HL-60 (cell line): ENCODE measurements at regions not wholly inside any gene's neighbourhood (a gene's known extent, or its start where the extent isn't known, plus 50 kb on each side); places are given as distances from the start of the nearest gene placed in this dataset.

Experiments
- POLR2AphosphoS5 ChIP-seq: IDR thresholded peaks from 2 replicates; pipeline ENCODE4 v1.6.1; 2012; ENCODE audit warnings: low read depth
- TF ChIP-seq, protein P1 (sequence below): IDR thresholded peaks from 2 replicates; pipeline ENCODE4 v1.6.1; 2012; ENCODE audit warnings: low read depth; ENCODE audit not compliant: insufficient replicate concordance

DNA sequence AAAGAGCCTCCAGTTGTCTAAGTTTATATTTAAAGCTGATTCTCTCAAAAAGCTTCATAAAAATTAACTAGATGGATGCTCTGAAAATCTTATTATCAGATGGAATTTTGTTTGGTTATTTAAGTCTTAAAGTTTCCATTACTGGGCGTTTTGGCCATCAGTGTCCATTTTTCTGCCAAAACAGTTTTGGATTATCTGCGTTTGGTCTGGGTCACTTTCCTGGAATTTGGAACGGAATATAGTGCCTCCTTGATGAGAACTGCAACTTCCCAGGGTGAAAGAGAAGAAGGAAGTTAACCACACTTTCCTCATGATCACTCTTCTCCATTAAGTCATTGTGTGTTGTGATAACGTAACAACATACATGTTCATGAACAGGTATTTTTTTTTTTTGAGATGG is 764.9 kb upstream of the AUTS2 start:
- TF ChIP-seq, protein P1, sequence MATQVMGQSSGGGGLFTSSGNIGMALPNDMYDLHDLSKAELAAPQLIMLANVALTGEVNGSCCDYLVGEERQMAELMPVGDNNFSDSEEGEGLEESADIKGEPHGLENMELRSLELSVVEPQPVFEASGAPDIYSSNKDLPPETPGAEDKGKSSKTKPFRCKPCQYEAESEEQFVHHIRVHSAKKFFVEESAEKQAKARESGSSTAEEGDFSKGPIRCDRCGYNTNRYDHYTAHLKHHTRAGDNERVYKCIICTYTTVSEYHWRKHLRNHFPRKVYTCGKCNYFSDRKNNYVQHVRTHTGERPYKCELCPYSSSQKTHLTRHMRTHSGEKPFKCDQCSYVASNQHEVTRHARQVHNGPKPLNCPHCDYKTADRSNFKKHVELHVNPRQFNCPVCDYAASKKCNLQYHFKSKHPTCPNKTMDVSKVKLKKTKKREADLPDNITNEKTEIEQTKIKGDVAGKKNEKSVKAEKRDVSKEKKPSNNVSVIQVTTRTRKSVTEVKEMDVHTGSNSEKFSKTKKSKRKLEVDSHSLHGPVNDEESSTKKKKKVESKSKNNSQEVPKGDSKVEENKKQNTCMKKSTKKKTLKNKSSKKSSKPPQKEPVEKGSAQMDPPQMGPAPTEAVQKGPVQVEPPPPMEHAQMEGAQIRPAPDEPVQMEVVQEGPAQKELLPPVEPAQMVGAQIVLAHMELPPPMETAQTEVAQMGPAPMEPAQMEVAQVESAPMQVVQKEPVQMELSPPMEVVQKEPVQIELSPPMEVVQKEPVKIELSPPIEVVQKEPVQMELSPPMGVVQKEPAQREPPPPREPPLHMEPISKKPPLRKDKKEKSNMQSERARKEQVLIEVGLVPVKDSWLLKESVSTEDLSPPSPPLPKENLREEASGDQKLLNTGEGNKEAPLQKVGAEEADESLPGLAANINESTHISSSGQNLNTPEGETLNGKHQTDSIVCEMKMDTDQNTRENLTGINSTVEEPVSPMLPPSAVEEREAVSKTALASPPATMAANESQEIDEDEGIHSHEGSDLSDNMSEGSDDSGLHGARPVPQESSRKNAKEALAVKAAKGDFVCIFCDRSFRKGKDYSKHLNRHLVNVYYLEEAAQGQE = no peak
- TF ChIP-seq POLR2AphosphoS5 = no peak
